Mucosa of descending colon (tissue), 3 donors: ENCODE measurements at regions not wholly inside any gene's neighbourhood (a gene's known extent, or its start where the extent isn't known, plus 50 kb on each side); places are given as distances from the start of the nearest gene placed in this dataset.
"Not testable (repeated sequence)": the region's sequence is repeated elsewhere in the genome, so short reads cannot be mapped to it uniquely, and the experiment has no call there.

Experiments used
- ATAC-seq: fragments of 200-7000 bp; cut with Tn5 transposase; one replicate; pipeline ENCODE4 v1.9.1; 2020; ENCODE audit warnings: mild to moderate bottlenecking, moderate library complexity
- DNase-seq, 3 donors: peaks; one replicate each; pipeline ENCODE4 v3.0.0-alpha.2; 2020
- H3K36me3 ChIP-seq: fragments of 200-600 bp; one replicate; pipeline ENCODE4 v1.8.0; 2021; ENCODE audit warnings: low read depth, mild to moderate bottlenecking
- H3K4me1 ChIP-seq: fragments of 200-600 bp; one replicate; pipeline ENCODE4 v1.8.0; 2021; ENCODE audit warnings: low read depth, mild to moderate bottlenecking
- H3K4me3 ChIP-seq: fragments of 200-600 bp; one replicate; pipeline ENCODE4 v1.8.0; 2021; ENCODE audit warnings: mild to moderate bottlenecking
- H3K9me3 ChIP-seq: fragments of 200-600 bp; one replicate; pipeline ENCODE4 v1.8.0; 2021; ENCODE audit warnings: mild to moderate bottlenecking
- CTCF ChIP-seq: fragments of 200-600 bp; IDR thresholded peaks from one replicate; pipeline ENCODE4 v1.8.0; 2022; ENCODE audit warnings: antibody characterized with exemption, mild to moderate bottlenecking
- intact Hi-C, 2 donors: fragments of 100-400 bp; cut with DNase I in 1 of 2; cut with micrococcal nuclease in 1 of 2; formaldehyde crosslinking; loops; one replicate each; pipeline versions ENCODE4 v1.11.0 to v1.11.1; 2022; cut with DNase I, micrococcal nuclease
- donor health status: DM: no; HTN: no; CAD: no; lungs with moderate emphysema.
- donor health status: DM: no; HTN: no; CAD: no.
- donor health status: DM: no; HTN: yes; CAD: no.

- H3K36me3 ChIP-seq, result no peaks in the 10 kb centered on the region
- no peaks in the 10 kb centered on the region for H3K9me3 ChIP-seq
- no peak overlapping the region for H3K4me3 ChIP-seq
- DNase-seq, result no peak
- H3K4me1 ChIP-seq, result no peaks in the 10 kb centered on the region
- ATAC-seq, result peak; percentile 53
- no peak for TF ChIP-seq CTCF
- intact Hi-C loops, result no loop called here
Measured at GRCh38 chr17:71511266-71511995, 609.4 kb upstream of the SOX9 start.

GRCh38 chr17:71513725-71514124, 607.1 kb upstream of the SOX9 start:
- not testable (repeated sequence) for H3K4me1 ChIP-seq, ATAC-seq

DNA sequence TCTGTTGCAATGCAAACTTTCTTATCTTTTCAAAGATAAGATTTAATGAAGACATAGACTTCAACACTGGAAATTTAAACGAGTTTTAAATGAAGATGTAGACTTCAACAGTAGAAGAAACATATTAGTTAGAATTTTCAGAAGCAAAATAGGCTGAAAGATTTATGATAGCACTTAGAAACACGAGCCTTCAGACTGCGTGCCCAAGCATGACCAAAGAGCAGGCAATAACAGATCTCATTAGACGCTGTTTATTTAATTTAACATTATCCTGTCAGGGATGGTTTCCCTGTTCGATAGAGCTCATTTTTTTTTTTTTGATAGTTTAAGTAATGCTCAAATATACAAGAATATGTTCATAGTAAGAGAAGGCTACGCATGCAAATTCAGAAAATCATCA, 604.7 kb upstream of the SOX9 start:
- H3K4me3 ChIP-seq, result no peak overlapping the region
- H3K36me3 ChIP-seq, result no peaks in the 10 kb centered on the region
- no peaks in the 10 kb centered on the region for H3K9me3 ChIP-seq
- TF ChIP-seq CTCF, result no peak
- ATAC-seq (no peak), DNase-seq (no peak)
- intact Hi-C loops, result no loop called here
- no peaks in the 10 kb centered on the region for H3K4me1 ChIP-seq

More at GRCh38 chr17:71513725-71514124, 607.1 kb upstream of the SOX9 start:
- DNase-seq, H3K36me3 ChIP-seq, H3K9me3 ChIP-seq, H3K4me3 ChIP-seq, intact Hi-C loops: not testable (repeated sequence)

- no peaks in the 10 kb centered on the region for H3K36me3 ChIP-seq
- DNase-seq (no peak), ATAC-seq (no peak)
- no peak for TF ChIP-seq CTCF
- no peaks in the 10 kb centered on the region for H3K4me1 ChIP-seq
- H3K4me3 ChIP-seq, result no peak overlapping the region
- no peaks in the 10 kb centered on the region for H3K9me3 ChIP-seq
- intact Hi-C loops, result no loop called here
Measured at GRCh38 chr17:71519285-71519684, 601.5 kb upstream of the SOX9 start.

DNA sequence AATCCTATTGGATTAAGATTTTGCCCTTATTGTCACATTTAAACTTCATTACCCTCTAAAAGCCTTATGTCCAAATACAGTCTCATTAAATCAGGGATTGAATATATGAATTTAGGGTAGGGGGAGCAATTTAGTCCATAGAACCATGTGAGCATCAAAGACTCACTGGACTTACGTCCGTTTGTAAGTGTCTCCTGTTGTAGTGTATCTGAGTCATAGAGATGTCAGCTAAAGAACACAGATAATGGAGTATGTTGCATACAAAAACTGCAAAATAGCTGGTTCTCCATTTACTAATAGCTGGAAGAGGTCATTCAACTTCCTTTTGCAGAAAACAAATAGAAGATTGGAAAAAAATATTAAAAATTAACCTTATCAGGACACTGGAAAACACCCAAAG, 599.1 kb upstream of the SOX9 start:
- DNase-seq, result no peak
- no peak for TF ChIP-seq CTCF
- Histone ChIP-seq H3K36me3 (no peaks in the 10 kb centered on the region), H3K9me3 (no peaks in the 10 kb centered on the region), H3K4me1 (no peaks in the 10 kb centered on the region), H3K4me3 (no peak overlapping the region)
- intact Hi-C loops, result no loop called here
- no peak for ATAC-seq

DNA sequence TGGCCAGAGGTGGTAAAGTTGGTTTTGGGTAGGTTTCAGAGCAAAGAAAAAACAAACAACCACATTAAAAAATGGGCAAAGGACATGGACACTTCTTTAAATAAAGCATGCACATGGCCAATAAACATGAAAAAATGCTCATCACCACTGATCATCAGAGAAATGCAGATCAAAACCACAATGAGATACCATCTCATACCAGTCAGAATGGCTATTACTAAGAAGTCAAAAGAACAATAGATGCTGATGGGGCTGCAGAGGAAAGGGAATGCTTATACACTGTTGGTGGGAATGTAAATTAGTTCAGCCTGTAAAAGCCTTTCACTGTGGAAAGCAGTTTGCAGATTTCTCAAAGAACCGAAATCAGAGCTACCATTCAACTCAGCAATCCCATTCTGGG, 598.4 kb upstream of the SOX9 start:
- TF ChIP-seq CTCF, result no peak
- no peaks in the 10 kb centered on the region for H3K9me3 ChIP-seq
- H3K36me3 ChIP-seq, result no peaks in the 10 kb centered on the region
- ATAC-seq (no peak), DNase-seq (no peak)
- H3K4me1 ChIP-seq, result no peaks in the 10 kb centered on the region
- H3K4me3 ChIP-seq, result no peak overlapping the region
- intact Hi-C loops, result no loop called here
